MCF 10A (cell line): ENCODE measurements at regions not wholly inside any gene's neighbourhood (a gene's known extent, or its start where the extent isn't known, plus 50 kb on each side); places are given as distances from the start of the nearest gene placed in this dataset.

Experiments
- BruUV-seq: library from RNA; stranded (reverse); fragments of 400-500 nt; replicated peaks from 2 replicates; lab custom pipeline; 2021; lab: Mats Ljungman, UMichigan
- CTCF ChIA-PET: fragments of 300-600 bp; sonication (Branson Sonifier 250); formaldehyde crosslinking; extraction: SDS; loops from one replicate; lab custom pipeline; 2021; ENCODE audit warnings: antibody characterized with exemption, inconsistent platforms; lab: Yijun Ruan, JAX
- POLR2A ChIA-PET: fragments of 300-600, 350-650 bp; sonication (Branson Sonifier 250); formaldehyde crosslinking; extraction: SDS; loops from one replicate; lab custom pipeline; 2020; ENCODE audit warnings: antibody characterized with exemption, inconsistent platforms; lab: Yijun Ruan, JAX
- DNase-seq: peaks from one replicate; pipeline ENCODE4 v3.0.0-alpha.2; 2018; ENCODE audit not compliant: unreplicated experiment
- H3K27ac Mint-ChIP-seq: one replicate; pipeline ENCODE4 v1.8.0; 2022; ENCODE audit warnings: mild to moderate bottlenecking, low read depth, mixed read lengths; ENCODE audit not compliant: unreplicated experiment
- H3K27me3 Mint-ChIP-seq: one replicate; pipeline ENCODE4 v1.8.0; 2022; ENCODE audit warnings: mixed read lengths; ENCODE audit not compliant: insufficient read depth, unreplicated experiment
- H3K36me3 Mint-ChIP-seq: one replicate; pipeline ENCODE4 v1.8.0; 2022; ENCODE audit warnings: mild to moderate bottlenecking, moderate library complexity, mixed read lengths; ENCODE audit not compliant: insufficient read depth, unreplicated experiment
- H3K4me1 Mint-ChIP-seq: one replicate; pipeline ENCODE4 v1.8.0; 2022; ENCODE audit warnings: mixed read lengths; ENCODE audit not compliant: insufficient read depth, unreplicated experiment
- H3K4me3 Mint-ChIP-seq: one replicate; pipeline ENCODE4 v1.8.0; 2022; ENCODE audit warnings: mild to moderate bottlenecking, moderate library complexity, mixed read lengths; ENCODE audit not compliant: unreplicated experiment
- H3K9me3 Mint-ChIP-seq: one replicate; pipeline ENCODE4 v1.8.0; 2022; ENCODE audit warnings: mixed read lengths; ENCODE audit not compliant: unreplicated experiment
- intact Hi-C: fragments of 100-400 bp; cut with micrococcal nuclease; formaldehyde crosslinking; loops from 2 replicates; pipeline ENCODE4 v1.14.1; 2022
- TF ChIP-seq, protein P1 (sequence below): fragments of 200-600 bp; IDR thresholded peaks from one replicate; pipeline ENCODE4 v1.8.0; 2022; ENCODE audit warnings: antibody characterized with exemption, mild to moderate bottlenecking; ENCODE audit not compliant: unreplicated experiment

DNA sequence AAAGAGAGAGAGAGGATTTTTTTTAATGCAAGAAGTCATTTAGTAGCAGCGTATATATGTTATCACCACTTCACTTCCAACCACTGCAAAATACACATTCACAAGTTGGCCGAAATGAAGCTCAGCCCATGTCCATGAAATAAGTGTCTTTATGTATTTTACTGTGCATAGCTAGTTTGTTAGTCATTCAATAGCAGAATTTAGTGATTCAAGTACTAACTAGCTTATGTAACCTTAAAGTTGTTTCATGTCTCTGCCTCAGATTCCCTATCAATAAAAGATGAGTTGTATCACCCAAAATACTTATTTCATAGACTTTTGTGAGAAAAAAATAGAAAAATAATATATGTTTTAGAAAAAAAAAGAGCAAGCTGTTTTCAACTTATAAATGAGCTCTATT lies 153.7 kb upstream of the PRDM1 start:
- Mint-ChIP-seq H3K36me3 (no peaks in the 10 kb centered on the region), H3K9me3 (no peaks in the 10 kb centered on the region), H3K27me3 (no peaks in the 10 kb centered on the region), H3K4me1 (no peaks in the 10 kb centered on the region), H3K27ac (no peak overlapping the region), H3K4me3 (no peak overlapping the region)
- intact Hi-C loops, result no loop called here
- no TSS peak for BruUV-seq
- POLR2A ChIA-PET, result no interaction called here
- TF ChIP-seq, protein P1, sequence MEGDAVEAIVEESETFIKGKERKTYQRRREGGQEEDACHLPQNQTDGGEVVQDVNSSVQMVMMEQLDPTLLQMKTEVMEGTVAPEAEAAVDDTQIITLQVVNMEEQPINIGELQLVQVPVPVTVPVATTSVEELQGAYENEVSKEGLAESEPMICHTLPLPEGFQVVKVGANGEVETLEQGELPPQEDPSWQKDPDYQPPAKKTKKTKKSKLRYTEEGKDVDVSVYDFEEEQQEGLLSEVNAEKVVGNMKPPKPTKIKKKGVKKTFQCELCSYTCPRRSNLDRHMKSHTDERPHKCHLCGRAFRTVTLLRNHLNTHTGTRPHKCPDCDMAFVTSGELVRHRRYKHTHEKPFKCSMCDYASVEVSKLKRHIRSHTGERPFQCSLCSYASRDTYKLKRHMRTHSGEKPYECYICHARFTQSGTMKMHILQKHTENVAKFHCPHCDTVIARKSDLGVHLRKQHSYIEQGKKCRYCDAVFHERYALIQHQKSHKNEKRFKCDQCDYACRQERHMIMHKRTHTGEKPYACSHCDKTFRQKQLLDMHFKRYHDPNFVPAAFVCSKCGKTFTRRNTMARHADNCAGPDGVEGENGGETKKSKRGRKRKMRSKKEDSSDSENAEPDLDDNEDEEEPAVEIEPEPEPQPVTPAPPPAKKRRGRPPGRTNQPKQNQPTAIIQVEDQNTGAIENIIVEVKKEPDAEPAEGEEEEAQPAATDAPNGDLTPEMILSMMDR, result no peak
- CTCF ChIA-PET, result no interaction called here
- no peak for DNase-seq

DNA sequence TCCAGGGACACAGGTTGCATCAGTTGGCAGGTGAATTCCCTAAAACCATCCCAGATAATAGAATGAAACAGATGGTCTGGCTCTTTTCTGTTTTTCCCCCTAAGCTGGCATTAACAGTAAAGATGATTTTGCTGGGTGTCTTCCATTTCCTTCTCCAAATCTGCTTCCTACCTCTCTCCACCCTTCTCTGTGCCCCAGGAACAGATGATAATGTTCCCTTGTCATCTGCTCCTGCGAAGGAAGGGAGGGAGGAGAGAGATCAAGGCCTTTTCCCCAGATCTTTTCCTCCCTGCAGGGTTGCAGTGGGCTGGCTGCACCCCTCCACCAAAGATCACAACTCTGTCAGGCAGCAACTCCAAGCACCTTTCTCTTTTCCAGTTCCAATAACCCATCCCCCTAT lies 156.5 kb upstream of the PRDM1 start:
- intact Hi-C loops, result no loop called here
- BruUV-seq, result no TSS peak
- no peaks in the 10 kb centered on the region for H3K36me3 Mint-ChIP-seq
- H3K27ac Mint-ChIP-seq, result no peak overlapping the region
- H3K4me3 Mint-ChIP-seq, result no peak overlapping the region
- H3K9me3 Mint-ChIP-seq, result no peaks in the 10 kb centered on the region
- no peak for DNase-seq
- TF ChIP-seq, protein P1, result no peak
- H3K4me1 Mint-ChIP-seq, result no peaks in the 10 kb centered on the region
- CTCF ChIA-PET, result no interaction called here
- H3K27me3 Mint-ChIP-seq, result no peaks in the 10 kb centered on the region
- POLR2A ChIA-PET, result interaction anchor here (0.6 kb wide), 1 partner anchor 13 kb away, joined by 3 read pairs; no protein-coding TSS in a partner anchor

DNA sequence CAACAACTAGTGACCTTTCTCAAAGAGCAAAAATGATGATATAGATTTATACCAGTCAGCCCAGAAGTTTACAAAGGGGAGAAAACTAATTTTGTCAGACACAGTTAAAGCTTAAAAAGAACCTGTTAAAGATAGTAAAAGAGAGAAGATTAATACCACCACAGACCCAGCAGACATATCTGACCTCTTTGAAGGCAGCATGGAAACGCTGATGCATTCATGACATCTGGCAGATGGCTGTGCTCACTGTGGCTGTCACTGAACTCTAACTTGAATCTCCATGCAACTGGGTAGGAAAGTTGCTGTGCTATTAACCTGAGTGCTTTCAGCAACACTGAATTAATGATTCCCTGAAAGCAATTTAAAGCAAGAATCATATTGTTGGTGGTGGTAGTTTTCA lies 159.8 kb upstream of the PRDM1 start:
- no peaks in the 10 kb centered on the region for H3K4me1 Mint-ChIP-seq
- DNase-seq, result no peak
- ChIA-PET POLR2A (no interaction called here), CTCF (no interaction called here)
- TF ChIP-seq, protein P1, result no peak
- H3K4me3 Mint-ChIP-seq, result no peak overlapping the region
- intact Hi-C loops, result no loop called here
- H3K36me3 Mint-ChIP-seq, result no peaks in the 10 kb centered on the region
- H3K27me3 Mint-ChIP-seq, result no peaks in the 10 kb centered on the region
- H3K27ac Mint-ChIP-seq, result no peak overlapping the region
- H3K9me3 Mint-ChIP-seq, result peaks cover 18% of the 10 kb centered on the region
- BruUV-seq, result no TSS peak

DNA sequence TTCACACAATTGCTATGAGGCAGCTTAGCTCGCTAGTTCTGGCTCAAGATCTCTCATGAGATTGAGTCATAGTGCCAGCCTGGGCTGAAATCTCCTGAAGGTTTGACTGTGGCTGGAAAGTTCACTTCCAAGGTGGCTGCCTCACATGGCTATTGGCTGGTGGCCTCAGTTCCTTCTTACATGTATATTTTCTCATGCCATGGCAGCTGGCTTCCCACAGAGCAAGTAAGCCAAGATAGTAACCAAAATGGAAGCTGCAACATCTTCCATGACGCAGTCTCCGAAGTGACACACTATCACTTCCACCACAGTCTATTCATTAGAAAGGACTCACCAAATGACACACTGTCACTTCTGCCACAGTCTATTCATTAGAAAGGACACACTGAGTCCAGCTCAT lies 160.4 kb upstream of the PRDM1 start:
- no peak overlapping the region for H3K27ac Mint-ChIP-seq
- H3K36me3 Mint-ChIP-seq, result no peaks in the 10 kb centered on the region
- no peak overlapping the region for H3K4me3 Mint-ChIP-seq
- H3K9me3 Mint-ChIP-seq, result peaks cover 18% of the 10 kb centered on the region
- no peaks in the 10 kb centered on the region for H3K27me3 Mint-ChIP-seq
- ChIA-PET CTCF (no interaction called here), POLR2A (no interaction called here)
- TF ChIP-seq, protein P1, result no peak
- intact Hi-C loops, result no loop called here
- no peak for DNase-seq
- no peaks in the 10 kb centered on the region for H3K4me1 Mint-ChIP-seq
- no TSS peak for BruUV-seq
